GM12891 (cell line): ENCODE measurements at regions not wholly inside any gene's neighbourhood (a gene's known extent, or its start where the extent isn't known, plus 50 kb on each side); places are given as distances from the start of the nearest gene placed in this dataset.

Source experiments
- POLR2A ChIP-seq: IDR thresholded peaks from 2 replicates; pipeline ENCODE4 v1.6.1; 2011; ENCODE audit warnings: low read depth, low read length, control low read depth
- POLR2AphosphoS5 ChIP-seq: IDR thresholded peaks from 2 replicates; pipeline ENCODE4 v1.6.1; 2011; ENCODE audit warnings: low read depth, low read length, control low read depth
- POU2F2 ChIP-seq: IDR thresholded peaks from 2 replicates; pipeline ENCODE4 v1.6.1; 2011; ENCODE audit warnings: low read depth, mild to moderate bottlenecking, control low read depth, low read length, moderate library complexity
- SPI1 ChIP-seq: IDR thresholded peaks from 2 replicates; pipeline ENCODE4 v1.6.1; 2011; ENCODE audit warnings: low read depth, low read length, control low read depth
- TAF1 ChIP-seq: IDR thresholded peaks from 2 replicates; pipeline ENCODE4 v1.6.1; 2011; ENCODE audit warnings: low read depth, low read length, control low read depth

DNA sequence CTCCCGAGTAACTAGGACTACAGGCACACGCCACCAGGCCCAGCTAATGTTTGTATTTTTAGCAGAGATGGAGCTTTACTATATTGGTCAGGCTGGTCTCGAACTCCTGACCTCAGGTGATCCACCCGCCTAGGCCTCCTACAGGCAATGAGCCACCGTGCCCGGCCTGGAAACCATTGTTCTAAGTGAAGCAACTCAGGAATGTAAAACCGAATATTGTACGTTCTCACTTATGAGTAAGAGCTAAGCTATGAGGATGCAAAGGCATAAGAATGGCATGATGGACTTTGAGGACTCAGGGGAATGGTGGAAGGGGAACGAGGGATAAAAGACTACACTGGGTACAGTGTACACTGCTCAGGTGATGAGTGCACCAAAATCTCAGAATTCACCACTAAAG lies 235.1 kb upstream of the AUTS2 start:
- TF ChIP-seq POLR2AphosphoS5 (no peak), POLR2A (no peak), TAF1 (no peak), POU2F2 (no peak), SPI1 (no peak)
